Astrocyte of the cerebellum (primary cell): ENCODE measurements at regions not wholly inside any gene's neighbourhood (a gene's known extent, or its start where the extent isn't known, plus 50 kb on each side); places are given as distances from the start of the nearest gene placed in this dataset.

Source experiments
- DNase-seq: peaks from one replicate; pipeline ENCODE4 v3.0.0-alpha.2; 2011; ENCODE audit warnings: low read depth
- H3K4me3 ChIP-seq: 2 replicates; pipeline ENCODE4 v1.5.1; 2011; ENCODE audit warnings: mild to moderate bottlenecking, low read depth, low read length, moderate library complexity
- in situ Hi-C: cut with HindIII; loops from 2 replicates; pipeline ENCODE4 v1.10.0; 2017; ENCODE audit warnings: low sequenced_read_pairs
- TF ChIP-seq, protein P1 (sequence below): IDR thresholded peaks from 2 replicates; pipeline ENCODE4 v1.5.1; 2012; ENCODE audit warnings: low read length, low read depth, moderate library complexity, mild to moderate bottlenecking; ENCODE audit errors: missing control alignments

DNA sequence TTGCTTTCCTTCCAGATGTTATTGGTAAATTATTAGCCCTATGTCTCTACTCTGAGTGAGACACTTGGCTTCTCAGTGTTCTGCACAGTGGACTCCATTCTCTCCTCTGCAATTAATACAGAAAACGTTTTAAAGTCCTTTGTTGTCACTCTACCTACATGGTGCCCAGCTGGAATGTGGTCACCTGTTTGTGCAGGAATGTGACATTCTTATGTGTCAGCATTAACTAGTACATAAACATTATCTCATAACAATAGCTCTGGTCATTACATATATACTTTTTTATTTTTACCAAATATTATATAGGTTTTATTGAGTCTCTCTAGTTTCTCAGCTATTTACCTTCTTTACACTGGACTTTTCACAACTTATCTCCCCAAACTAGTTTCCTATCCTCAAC is 147.0 kb upstream of the KCNMB2 start:
- in situ Hi-C loops: no loop called here
- no peak overlapping the region for H3K4me3 ChIP-seq
- no peak for DNase-seq
- TF ChIP-seq, protein P1, sequence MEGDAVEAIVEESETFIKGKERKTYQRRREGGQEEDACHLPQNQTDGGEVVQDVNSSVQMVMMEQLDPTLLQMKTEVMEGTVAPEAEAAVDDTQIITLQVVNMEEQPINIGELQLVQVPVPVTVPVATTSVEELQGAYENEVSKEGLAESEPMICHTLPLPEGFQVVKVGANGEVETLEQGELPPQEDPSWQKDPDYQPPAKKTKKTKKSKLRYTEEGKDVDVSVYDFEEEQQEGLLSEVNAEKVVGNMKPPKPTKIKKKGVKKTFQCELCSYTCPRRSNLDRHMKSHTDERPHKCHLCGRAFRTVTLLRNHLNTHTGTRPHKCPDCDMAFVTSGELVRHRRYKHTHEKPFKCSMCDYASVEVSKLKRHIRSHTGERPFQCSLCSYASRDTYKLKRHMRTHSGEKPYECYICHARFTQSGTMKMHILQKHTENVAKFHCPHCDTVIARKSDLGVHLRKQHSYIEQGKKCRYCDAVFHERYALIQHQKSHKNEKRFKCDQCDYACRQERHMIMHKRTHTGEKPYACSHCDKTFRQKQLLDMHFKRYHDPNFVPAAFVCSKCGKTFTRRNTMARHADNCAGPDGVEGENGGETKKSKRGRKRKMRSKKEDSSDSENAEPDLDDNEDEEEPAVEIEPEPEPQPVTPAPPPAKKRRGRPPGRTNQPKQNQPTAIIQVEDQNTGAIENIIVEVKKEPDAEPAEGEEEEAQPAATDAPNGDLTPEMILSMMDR: no peak

DNA sequence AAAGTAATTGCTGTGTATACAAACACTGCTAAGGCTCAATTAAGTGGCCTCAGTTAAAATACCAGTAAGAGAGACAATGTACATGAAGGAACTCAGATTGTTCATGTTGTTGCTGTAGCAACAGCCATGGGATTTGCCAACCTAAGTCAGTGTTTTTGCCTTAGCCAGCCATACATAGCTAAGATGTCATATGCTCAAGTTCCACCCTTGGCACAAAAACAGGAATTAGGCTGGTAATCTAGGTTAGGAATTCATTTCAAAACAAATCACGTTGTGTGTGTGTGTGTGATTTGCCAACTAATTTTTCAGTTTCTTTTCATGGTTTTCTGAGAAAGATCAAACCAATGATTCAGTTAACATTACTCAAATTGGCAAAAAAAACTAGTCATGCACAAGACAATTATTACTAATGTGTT is 143.7 kb upstream of the KCNMB2 start:
- in situ Hi-C loops: no loop called here
- TF ChIP-seq, protein P1: no peak
- peak; percentile 34 for DNase-seq
- no peak overlapping the region for H3K4me3 ChIP-seq

DNA sequence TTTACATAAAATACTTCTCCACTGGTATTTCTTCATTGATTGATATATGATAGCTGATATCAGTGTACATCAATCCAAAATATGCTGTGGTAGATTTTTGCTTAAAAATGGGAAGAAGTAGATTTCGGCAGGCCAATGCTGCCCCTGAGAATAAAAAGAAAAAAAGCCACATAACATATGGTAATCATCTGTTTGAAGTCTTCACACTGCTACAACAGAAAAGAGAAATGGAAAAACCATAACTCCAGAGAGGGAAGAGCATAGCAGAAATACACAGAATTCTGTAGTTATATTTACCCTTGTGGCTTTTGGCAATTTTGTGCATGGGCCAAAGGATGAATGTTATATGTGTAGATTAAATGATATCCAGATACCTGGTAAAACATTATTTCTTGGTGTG is 143.1 kb upstream of the KCNMB2 start:
- TF ChIP-seq, protein P1: no peak
- in situ Hi-C loops: no loop called here
- DNase-seq: no peak
- no peak overlapping the region for H3K4me3 ChIP-seq

DNA sequence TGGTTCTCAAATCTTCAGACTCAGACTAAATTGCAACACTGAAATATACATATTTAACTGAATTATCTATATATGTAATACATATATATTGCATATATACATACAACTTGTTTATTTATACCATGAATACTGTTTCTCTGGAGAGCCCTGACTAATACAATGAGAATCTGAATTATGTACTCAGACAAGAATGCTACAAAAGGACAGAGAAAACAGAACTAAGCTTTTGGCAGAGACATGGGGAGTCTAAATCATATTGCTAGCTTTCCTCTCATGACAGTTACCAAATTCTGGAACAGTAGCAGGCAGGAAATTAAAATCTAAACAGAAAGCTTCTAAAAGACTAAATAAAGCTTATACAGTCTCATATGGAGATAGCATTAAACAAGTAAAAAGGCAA is 142.4 kb upstream of the KCNMB2 start:
- no peak overlapping the region for H3K4me3 ChIP-seq
- peak; percentile 40 for DNase-seq
- TF ChIP-seq, protein P1: no peak
- in situ Hi-C loops: no loop called here

DNA sequence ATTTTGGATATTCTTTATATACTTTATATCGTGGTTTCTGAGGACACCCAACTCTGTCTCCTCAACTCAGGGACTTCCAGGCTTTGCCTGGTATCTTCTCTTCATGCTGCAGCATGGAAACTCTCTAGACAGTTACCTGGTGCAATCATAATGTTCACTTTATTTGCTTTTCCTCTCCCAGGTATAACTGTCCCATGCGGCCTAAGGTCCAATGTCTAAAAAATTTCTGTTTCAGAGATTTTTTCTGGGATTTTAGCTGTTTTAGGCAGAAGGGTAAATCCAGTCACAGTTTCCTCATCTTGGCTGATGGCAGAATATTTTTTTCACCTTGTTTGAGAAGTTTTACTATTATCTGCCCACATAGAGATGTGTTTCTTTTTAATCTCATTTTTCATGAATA is 139.9 kb upstream of the KCNMB2 start:
- no peak for DNase-seq

DNA sequence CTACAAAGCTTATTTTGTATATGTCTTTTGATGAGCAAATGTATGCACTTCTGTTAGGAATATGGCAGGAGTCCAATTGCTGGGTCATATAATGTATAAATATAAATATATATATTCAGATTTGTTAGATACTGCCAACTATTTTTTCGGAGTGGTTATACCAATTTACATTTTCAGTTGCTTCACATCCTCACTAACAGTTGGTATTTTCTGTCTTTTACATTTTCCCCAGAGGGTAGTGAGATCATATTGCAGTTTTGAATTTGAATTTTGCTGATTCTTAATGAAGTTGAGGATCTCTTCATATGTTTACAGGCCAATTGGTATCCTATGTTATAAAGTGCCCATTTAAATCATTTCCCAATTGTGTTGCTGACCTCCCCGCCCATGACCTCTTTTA is 139.0 kb upstream of the KCNMB2 start:
- DNase-seq: no peak
- TF ChIP-seq, protein P1: no peak
- in situ Hi-C loops: no loop called here
- no peak overlapping the region for H3K4me3 ChIP-seq

More for the DNA sequence above, 139.9 kb upstream of the KCNMB2 start:
- TF ChIP-seq, protein P1: no peak
- H3K4me3 ChIP-seq: no peak overlapping the region
- in situ Hi-C loops: no loop called here

DNA sequence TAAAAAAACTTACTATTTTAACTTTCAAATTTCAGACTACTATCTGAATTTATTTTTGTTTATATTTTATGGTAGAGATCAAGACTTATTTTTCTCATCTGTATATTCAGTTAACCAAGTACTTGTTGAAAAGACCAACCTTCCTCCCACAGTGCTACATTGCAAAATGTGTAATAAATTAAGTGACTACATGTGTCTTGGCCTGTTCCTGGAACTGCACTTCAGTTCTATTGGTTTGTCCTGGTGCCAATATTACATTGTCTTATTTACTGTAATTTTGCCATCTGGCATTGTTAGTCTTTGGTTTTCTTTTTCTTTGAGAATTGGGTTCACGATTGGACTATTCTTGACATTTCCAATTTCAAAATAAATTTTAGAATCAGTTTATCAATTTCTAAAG is 138.4 kb upstream of the KCNMB2 start:
- in situ Hi-C loops: no loop called here
- no peak overlapping the region for H3K4me3 ChIP-seq
- TF ChIP-seq, protein P1: no peak
- DNase-seq: no peak
